GM18502 (cell line): ENCODE measurements at regions not wholly inside any gene's neighbourhood (a gene's known extent, or its start where the extent isn't known, plus 50 kb on each side); places are given as distances from the start of the nearest gene placed in this dataset.

Source experiments
- ATAC-seq: cut with Tn5 transposase; IDR thresholded peaks from one replicate; pipeline ENCODE4 v1.9.1; 2021; ENCODE audit warnings: mild to moderate bottlenecking; ENCODE audit not compliant: unreplicated experiment, poor library complexity

DNA sequence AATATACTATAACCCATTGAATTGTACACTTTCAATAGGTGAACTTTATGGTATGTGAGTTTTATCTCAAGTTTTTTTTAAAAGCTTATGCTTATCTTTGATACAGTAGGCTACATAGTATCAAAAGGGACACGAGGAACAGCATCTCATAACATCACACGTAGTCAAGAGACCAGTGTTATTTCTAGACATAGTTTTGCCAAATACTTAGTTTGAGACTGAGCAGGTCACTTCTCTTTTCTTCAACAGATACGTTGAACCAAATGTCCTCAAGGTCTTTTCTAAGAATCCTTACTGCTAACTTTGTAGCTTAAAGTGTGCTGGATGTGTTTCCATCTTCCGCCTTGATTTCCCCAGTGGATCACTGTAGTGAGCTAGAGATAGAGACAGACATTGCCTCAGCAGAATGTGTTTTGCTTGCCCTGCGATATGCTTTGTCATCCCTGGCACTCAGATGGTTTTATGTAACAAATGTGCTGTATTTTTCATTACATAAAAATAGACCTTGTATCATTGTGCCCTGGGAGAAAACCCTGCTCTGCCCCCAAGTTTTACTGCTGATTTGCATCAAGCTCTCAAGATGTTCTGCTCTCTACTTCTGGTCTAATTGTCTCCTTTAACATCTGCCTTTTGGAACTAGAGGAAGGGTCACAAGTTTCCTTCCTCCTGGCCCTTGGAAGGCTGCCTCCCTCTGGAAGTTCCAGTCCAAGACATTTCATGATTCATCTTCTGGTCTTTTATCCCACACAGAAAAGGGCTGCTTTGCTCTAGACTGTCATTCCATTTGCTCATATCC lies 426.4 kb upstream of the RGMA start:
- no peak for ATAC-seq

DNA sequence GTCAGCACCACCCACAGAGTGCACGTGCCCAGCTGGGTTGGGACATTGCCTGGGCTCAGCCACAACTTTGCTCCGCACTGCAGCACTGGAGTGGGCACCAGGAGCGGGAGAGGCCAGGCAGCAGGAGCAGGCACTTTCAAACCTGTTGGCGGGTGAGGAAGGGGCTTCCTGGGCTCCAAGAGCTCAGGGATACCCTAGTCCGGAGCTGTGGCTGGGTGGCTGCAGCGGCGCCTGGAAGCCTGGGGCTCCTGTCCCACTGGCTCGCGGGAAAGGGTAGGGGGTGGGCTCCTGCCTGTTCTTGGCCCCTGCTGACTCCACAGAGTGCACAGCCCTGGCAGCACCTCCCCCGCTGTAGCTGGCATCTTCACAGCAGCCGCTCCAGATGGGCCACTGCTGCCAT lies 417.6 kb upstream of the RGMA start:
- ATAC-seq = no peak

DNA sequence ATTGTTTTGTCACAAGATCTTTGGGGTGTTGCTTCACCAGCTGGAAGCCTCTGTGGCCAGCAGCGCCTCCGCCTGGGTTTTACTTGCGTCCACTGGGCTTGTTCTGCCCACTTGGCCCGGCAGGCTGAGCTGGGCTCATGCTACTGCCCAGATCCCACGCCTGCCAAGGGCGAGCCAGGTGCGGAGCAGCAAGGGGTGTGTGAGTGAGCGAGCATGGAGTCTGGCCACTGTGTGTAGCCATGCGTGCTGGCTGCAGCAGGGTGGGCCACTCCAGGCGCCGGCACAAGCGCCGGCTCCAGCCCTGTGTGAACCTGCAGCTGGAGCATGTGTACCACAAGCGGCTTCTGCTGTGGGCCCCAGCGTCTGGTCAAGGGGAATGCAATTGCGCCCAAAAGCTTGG lies 416.5 kb upstream of the RGMA start:
- ATAC-seq = no peak

DNA sequence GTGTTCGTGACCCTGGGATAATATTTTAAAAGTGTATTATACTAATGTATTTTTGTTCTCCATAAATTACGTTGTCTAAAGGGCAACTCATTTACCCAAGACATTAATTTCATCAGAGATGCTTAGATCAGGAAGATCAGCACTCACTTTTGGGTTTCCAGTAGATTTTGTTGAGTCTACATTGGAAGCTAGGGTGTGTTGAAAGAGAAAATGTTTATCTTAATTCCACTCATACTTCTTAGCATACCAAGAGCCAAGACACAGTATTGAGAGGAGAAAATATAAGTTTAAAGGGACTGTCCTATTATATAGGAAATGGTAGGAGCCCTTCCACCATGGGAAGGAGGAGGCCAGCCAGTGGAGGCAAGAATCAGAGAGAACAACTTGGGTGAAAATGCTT lies 412.9 kb upstream of the RGMA start:
- no peak for ATAC-seq

DNA sequence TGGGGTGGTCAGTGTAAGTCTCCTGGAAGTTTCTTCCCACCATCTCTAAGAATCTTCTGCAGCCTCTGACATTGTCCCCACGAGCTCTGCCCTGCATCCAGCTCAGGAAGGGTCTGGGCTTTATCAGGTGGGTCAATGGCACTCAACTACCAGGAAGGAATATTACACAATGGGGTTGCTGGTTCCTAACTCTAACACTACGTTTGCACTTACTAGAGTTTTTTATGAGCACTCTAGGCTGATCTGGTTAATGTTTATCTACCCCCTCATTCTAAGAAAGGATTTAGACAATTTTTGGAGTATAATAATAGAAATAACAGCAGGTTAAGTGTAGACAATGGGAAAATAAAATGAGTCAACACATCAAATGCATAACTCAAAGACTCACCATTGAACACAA lies 411.1 kb upstream of the RGMA start:
- ATAC-seq = no peak

DNA sequence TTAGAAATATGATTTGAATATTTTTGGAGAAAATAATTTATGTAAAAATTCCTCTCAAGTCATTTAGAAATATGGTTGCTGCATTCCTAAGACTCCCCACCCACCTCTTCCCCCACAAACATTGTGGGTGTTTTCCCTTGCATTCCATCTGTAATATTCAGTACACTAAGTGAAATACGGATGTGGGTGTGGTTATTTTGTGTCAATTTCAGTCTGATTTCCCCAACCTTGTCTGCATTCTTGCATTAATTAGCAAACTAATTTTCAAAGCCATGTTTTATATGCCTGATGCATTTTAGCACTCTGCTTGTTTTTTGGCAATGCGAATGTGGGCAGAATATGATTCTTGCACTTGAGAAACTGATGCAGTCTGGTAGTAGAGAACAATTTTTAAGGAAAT lies 408.3 kb upstream of the RGMA start:
- no peak for ATAC-seq

DNA sequence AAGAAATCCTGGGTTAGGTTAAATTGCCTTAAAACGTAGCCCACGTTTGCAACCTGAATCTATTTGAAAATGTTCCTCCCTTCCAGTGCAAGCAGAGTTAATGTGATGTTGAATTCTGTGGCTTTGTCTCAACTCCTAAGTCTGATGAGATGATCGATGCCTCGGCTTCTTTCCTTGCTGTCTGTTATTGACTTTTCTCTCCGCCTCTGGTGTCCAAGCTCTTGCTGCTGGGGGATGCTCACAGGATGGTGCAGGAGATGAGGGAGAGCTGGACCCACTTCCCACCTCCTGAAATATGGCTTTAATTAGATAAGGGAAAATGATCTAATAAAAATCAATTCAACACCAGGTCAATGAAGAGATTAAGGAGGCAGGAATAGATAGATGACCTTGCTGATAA lies 407.9 kb upstream of the RGMA start:
- no peak for ATAC-seq

DNA sequence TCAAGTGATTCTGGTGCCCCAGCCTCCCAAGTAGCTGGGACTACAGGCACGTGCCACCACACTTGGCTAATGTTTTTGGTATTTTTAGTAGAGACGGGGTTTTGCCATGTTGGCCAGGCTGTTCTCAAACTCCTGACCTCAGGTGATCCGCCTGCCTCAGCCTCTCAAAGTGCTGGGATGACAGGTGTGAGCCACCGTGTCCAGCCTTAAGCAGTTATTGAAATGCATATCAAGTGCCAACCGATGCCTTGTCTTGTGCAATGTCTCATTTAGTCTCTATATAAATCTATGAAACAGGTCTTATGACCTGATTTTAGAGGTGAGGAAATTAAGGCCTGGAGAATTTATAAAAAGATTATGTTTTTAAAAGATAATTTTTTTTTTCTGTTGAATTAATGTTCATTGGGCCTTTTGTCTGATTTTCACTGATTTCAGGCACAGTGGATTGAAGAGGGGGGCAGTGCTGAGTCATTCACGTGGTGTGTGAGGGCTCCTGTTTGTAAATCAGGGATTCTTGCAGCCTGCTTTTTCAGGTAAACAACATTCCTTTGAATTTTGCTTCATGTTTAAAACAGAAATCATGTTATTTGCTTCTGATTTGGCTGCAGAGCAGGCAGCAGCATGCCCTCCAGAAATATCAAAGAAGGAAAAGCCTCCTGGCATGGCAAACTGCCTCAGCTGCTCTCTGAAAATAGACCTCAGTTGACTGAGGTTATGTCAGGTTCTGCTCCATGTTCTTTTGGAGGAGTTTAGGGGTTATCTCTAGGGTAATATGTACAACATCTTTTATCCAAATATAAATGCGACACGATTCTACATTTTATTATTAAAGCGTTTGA lies 407.0 kb upstream of the RGMA start:
- no peak for ATAC-seq

DNA sequence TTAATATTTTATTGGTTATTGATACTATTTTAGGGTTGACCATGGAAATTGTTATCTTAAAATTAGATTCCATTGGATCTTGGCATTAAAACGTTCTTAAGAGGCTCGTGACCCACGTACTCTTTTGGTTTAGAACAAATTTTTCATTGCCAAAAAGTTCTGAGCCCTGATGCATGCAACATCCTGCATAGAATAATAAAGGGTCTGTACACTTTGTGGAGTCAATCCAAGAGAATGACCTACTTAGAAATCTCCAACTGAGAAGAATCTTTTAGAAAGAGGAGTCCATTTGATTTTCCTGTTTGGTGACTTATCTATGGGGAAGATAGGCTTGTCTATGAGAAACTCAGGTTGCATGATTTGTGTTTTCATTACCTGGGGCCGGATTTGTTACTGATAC lies 404.2 kb upstream of the RGMA start:
- ATAC-seq = no peak

DNA sequence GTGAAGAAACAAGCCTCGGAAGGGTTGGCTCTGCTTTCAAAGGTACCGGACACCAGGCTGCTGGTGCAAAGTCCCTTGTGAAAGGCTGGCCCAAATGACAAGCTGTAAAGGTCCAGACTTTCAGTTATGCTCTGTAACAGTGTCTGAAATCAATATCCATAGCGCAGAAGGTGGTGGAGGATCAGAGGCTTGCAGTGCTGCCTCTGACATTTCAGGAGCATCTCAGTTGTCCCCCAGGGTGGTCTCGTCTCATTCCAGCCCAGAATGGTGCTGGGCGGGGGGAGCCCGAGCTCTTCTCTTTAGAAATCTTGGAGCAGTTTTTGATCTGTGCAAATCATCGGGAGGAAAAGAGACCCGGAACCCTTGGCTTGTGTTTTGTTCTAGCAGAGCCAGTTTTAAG lies 402.3 kb upstream of the RGMA start:
- no peak for ATAC-seq

DNA sequence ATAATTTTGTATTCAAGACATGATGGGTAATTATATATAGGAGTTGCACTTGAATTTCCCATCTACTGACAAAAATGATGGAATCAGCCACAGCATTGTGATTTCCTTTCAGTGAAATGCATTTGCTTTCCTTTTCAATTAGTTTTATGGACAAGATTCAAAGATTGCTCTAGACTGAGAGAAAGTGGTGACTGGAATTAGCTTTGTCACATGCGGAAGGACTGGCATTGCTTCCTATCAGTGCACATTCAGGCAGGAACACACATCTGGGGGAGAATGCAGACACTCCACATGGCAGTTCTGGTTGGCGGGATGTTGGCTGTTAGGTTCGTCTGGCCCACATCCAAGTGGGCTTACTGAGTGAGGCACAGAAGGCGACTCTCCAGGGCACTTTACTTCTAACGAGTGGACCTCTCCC lies 399.3 kb upstream of the RGMA start:
- no peak for ATAC-seq

DNA sequence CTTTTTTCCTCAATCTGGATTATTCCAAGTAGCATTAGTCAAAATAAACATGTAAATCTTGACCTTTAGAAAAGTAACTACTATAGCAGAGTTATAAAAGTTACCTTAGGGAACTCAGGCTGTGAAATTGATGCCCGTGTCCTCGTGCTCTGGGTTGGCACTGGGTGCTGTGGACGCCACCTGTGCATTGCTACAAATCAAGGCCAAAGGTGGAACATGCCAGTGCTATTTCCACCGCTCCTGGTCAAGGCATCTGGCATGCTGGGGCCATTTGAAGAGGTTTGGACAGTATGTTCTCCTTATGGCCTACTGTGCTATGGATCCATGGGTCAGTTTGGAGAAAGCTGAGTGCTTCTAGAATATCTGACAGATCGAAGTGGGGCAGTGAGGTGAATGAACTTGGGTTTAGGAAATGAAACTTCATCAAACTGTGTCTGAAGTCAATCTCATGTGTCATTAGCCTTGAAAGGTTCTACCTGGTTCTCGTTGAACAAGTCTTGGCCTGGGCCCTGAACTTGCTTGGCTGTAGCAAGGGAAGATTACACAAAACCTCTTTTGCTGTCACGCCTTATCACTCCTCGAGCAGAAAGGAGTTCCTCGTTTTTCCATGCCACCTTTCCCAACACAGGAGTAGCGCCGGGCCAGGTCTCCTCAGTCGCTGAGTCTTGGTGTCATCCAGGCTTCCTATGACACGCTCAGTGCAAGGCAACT lies 397.6 kb upstream of the RGMA start:
- ATAC-seq = no peak

DNA sequence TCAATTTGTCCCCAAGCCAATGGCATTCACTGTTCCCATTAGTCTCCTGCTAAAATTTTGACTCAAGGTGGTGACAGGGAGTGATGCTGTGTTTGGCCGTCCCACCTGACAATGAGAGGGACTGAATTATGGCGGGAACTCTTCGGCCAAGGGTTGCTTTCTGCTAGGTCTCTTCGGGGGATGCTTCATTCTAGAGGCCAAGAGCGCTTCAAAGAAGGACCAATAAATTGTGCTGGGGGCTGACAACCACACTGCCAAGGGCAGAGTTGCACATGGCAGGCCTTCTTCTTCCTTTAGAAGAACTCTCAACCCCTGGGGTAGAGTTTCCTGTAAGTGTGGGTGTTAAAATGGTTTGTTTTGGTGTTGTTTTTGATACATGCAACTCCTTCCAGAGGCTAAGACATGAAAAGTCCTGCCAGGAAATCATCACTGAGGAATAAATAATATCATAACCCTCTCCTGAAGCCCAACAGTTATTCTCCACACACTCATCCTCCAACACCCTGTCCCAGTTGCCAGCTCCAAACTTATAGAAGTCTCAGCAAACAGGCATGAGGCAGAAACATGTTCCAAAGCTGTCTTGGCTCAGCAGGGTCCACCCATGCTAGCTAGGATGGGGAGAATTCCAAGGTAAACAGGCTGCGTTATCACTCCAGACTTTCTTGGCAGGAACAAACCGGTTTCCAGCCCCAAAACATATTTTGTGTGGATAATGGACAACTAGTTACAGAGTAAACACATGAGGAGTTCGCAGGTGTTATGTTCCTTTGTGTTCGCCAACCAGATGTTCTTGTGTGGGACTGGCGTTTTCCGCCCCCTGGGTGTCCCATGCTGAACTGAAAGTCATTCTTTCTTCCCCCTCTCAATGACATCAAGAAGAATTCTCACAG lies 396.7 kb upstream of the RGMA start:
- no peak for ATAC-seq

DNA sequence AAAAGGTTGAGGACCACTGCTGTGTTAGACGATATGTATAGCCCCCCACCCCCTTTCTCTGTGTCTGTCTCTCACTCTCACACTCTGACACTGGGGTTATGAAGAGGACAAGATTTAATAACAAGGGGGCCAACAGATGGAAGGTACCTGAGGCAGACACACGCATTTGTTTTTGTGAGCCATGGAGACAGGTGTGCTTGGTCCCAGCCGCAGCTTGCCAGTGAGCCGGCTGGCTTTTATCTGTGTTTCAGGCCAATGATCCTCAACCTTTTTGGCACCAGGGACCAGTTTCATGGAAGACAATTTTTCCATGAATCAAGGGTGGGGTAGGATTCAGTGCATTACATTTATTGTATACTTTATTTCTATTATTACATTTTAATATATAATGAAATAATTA lies 394.9 kb upstream of the RGMA start:
- no peak for ATAC-seq

DNA sequence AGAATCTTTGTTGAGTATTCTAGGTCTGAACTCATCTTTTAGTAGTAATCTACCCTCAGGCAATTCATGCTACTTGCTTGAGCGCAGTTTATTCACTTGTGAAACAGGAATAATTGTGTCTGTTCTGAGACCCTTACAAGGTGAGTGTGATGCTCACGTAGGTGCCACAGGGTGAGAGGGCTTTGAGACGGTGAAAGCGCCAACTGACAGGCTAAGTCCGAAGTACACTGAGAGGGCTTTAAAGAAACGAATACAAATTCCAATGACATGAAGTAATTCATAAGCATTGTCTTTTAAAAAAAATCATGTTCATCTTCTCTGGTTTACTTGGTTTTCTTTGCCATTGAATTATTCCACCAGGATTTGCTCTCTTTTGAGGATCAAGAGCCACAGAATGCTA lies 393.7 kb upstream of the RGMA start:
- no peak for ATAC-seq

DNA sequence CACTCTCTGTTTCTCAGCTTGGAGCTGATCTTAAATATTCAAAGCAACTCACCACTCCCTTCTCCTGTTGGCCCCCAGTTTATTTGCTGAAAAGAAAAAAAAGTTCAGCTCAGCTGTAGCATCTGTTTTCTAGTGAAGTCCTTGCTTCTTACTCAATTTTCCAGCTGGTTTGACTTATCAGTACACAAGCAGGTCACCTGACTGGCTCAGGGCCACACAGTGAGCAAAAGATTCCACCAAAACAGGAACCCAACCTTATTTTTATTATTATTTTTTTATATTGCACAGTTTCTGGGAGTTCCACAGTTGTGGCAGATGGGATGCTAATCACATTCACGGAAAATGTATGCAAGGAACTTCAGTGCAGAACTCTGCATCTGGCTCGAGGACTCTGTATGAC lies 390.7 kb upstream of the RGMA start:
- ATAC-seq = no peak

DNA sequence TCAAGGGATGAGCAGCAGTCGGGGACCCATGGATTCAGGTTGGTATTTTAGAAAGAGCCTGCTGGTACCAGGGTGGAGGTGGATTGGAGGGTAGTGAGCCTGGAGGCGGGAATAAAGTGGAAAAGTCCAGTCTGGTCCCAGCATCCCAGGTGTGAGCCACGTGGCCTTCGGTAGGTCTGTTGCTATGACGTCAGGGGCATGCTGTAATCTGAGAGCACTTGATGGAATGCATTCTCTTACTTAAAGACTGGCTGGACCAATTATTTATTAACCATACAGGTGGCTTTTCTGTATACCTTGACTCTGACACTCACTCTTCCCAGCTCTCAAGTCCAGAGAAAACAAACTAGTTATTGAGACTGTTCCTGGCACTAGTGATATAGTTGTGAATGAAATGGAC lies 389.9 kb upstream of the RGMA start:
- no peak for ATAC-seq

DNA sequence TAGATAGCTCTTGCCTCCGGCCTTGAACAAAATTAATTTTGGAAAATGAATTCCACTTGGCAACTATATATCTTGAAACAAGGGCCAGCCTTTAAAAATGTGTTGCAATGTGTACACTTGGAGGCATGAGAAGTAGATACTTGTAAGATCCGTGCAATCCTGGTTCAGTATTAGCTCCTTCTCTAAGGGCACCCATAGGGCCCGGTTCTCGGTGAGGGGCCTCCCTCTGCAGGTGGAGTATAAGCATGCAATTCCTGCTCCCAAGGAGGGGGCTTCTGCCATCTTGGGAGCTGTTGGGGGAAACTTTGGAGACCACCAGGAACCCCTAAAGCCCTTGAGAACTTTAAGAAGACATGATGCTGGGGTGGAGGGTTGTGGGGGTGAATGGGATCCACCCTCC lies 388.7 kb upstream of the RGMA start:
- no peak for ATAC-seq

DNA sequence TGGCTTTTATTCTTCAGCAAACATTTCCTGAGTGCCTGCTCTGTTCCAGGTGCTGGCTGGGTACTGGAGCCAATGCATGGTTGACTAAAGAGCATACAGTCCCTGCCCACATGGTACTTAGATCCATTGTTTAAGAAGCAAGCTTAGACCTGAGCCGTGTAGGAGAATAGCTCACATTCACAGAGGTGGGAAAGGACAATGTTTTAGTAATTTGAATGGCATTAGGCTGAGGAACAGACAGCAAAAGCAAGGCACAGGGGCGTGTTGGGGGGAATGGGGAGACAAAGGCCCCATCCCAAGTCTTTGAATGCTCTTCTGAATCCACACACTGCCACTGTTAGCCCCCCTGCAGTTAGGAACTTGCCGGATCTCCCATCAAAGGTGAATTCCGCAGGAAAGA lies 388.2 kb upstream of the RGMA start:
- ATAC-seq = no peak

DNA sequence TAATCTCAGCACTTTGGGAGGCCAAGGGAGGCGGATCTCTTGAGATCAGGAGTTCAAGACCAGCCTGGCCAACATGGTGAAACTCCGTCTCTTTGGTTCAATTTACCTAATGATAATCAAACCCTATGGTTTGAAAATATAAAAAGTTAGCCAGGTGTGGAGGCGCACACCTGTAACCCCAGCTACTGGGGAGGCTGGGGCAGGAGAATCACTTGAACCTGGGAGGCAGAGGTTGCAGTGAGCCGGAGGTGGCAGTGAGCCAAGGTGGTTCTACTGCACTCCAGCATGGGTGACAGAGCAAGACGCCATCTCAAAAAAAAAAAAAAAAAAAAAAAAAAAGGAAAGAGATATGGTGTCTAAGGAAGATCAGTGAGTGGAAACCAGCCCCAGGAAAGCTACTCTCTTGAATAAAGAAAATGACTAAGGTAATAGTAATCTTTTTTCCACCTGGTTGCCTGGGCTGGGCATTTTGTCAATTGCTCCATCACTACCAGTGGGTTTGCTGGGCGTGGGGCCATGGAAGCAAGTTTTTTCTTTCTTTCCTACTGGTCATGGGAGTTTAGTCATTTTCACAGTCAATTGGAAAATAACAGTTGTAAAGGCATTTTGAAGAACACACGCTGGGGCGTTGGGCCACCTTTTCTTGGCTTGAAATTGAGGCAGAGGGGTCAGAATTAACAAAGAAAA lies 387.6 kb upstream of the RGMA start:
- ATAC-seq = no peak
